PC-3 (cell line): ENCODE measurements at regions not wholly inside any gene's neighbourhood (a gene's known extent, or its start where the extent isn't known, plus 50 kb on each side); places are given as distances from the start of the nearest gene placed in this dataset.

ENCODE experiments used
- ATAC-seq: fragments of 200-7000 bp; cut with Tn5 transposase; 2 replicates; pipeline ENCODE4 v1.9.1; 2020; ENCODE audit warnings: mild to moderate bottlenecking, moderate library complexity
- BruUV-seq: library from RNA; stranded (reverse); fragments of 400-500 nt; replicated peaks from 2 replicates; lab custom pipeline; 2021; lab: Mats Ljungman, UMichigan
- CTCF ChIA-PET: fragments of 300-600 bp; sonication (Branson Sonifier 250); formaldehyde crosslinking; loops from one replicate; lab custom pipeline; 2022; ENCODE audit warnings: antibody characterized with exemption; lab: Charles Lee
- POLR2A ChIA-PET: fragments of 300-600 bp; sonication (Branson Sonifier 250); formaldehyde crosslinking; loops from one replicate; lab custom pipeline; 2022; ENCODE audit warnings: antibody characterized with exemption; ENCODE audit not compliant: unreplicated experiment; lab: Charles Lee
- DNase-seq: peaks from one replicate; pipeline ENCODE4 v3.0.0-alpha.2; 2015
- H2AFZ ChIP-seq: fragments of 300-600 bp; sonication (generic); 2 replicates; pipeline ENCODE4 v1.6.0; 2016; ENCODE audit warnings: antibody characterized with exemption, low read length
- H3F3A ChIP-seq: fragments of 300-600 bp; sonication (generic); one replicate; pipeline ENCODE4 v1.6.0; 2017; ENCODE audit warnings: antibody characterized with exemption, low read length, control low read depth, mild to moderate bottlenecking; ENCODE audit not compliant: unreplicated experiment
- H3K27ac ChIP-seq: fragments of 300-600 bp; sonication (generic); 2 replicates; pipeline ENCODE4 v1.5.1; 2016; ENCODE audit warnings: mild to moderate bottlenecking, low read length
- H3K27me3 ChIP-seq: fragments of 300-600 bp; sonication (generic); 2 replicates; pipeline ENCODE4 v1.6.1; 2016; ENCODE audit warnings: low read length, mixed read lengths
- H3K36me3 ChIP-seq: fragments of 300-600 bp; sonication (generic); 2 replicates; pipeline ENCODE4 v1.6.1; 2016; ENCODE audit warnings: low read depth, mixed run types, low read length, mixed read lengths
- H3K4me1 ChIP-seq: fragments of 300-600 bp; sonication (generic); 2 replicates; pipeline ENCODE4 v1.5.1; 2016; ENCODE audit warnings: low read length; ENCODE audit not compliant: insufficient read depth
- H3K4me2 ChIP-seq: fragments of 300-600 bp; sonication (generic); 2 replicates; pipeline ENCODE4 v1.6.0; 2016; ENCODE audit warnings: low read length
- H3K4me3 ChIP-seq: fragments of 300-600 bp; sonication (generic); 2 replicates; pipeline ENCODE4 v1.5.1; 2016; ENCODE audit warnings: mild to moderate bottlenecking, low read length, mixed read lengths
- H3K79me2 ChIP-seq: fragments of 300-600 bp; sonication (generic); 2 replicates; pipeline ENCODE4 v1.6.1; 2017; ENCODE audit warnings: low read length, mixed read lengths
- H3K9ac ChIP-seq: fragments of 300-600 bp; sonication (generic); 2 replicates; pipeline ENCODE4 v1.6.0; 2016; ENCODE audit warnings: mild to moderate bottlenecking, low read length
- H3K9me2 ChIP-seq: fragments of 300-600 bp; sonication (generic); replicated peaks from 2 replicates; pipeline ENCODE4 v1.6.1; 2016; ENCODE audit warnings: mixed run types, low read length, mixed read lengths
- H3K9me3 ChIP-seq: fragments of 300-600 bp; sonication (generic); 2 replicates; pipeline ENCODE4 v1.6.1; 2016; ENCODE audit warnings: low read length, mixed read lengths
- H4K20me1 ChIP-seq: fragments of 300-600 bp; sonication (generic); 2 replicates; pipeline ENCODE4 v1.6.1; 2016; ENCODE audit warnings: low read length, mixed read lengths
- CTCF ChIP-seq: fragments of 300-600 bp; sonication (generic); conservative IDR thresholded peaks from 2 replicates; pipeline ENCODE4 v1.5.1; 2017; ENCODE audit warnings: antibody characterized with exemption, low read depth, mild to moderate bottlenecking, low read length
- EZH2 ChIP-seq: fragments of 300-600 bp; sonication (generic); IDR thresholded peaks from one replicate; pipeline ENCODE4 v1.6.1; 2017; ENCODE audit warnings: antibody characterized with exemption, mild to moderate bottlenecking, low read length; ENCODE audit not compliant: unreplicated experiment
- EZH2phosphoT487 ChIP-seq: fragments of 300-600 bp; sonication (generic); IDR thresholded peaks from 2 replicates; pipeline ENCODE4 v1.6.1; 2018; ENCODE audit warnings: mild to moderate bottlenecking, antibody characterized with exemption, low read length, borderline replicate concordance
- intact Hi-C: fragments of 100-400 bp; cut with micrococcal nuclease; formaldehyde crosslinking; loops from 2 replicates; pipeline ENCODE4 v1.9.0; 2023

GRCh38 chr15:37824717-37825382 lies 109.6 kb upstream of the TMCO5A start:
- Histone ChIP-seq H3K9me2 (no peaks in the 10 kb centered on the region), H3F3A (no peaks in the 10 kb centered on the region), H3K4me1 (peaks cover 11% of the 10 kb centered on the region), H3K9me3 (no peaks in the 10 kb centered on the region), H3K79me2 (no peaks in the 10 kb centered on the region), H3K9ac (no peak overlapping the region), H3K4me2 (peak overlapping the region; percentile 41), H4K20me1 (no peaks in the 10 kb centered on the region), H3K4me3 (peak overlapping the region; percentile 2; the same call in 1 of the 2 replicates), H3K27ac (no peak overlapping the region), H3K27me3 (peaks cover 29% of the 10 kb centered on the region; the same call in 1 of the 2 replicates), H3K36me3 (no peaks in the 10 kb centered on the region), H2AFZ (peak overlapping the region; percentile 36; the same call in 1 of the 2 replicates)
- DNase-seq (peak; percentile 92), ATAC-seq (peak; percentile 99)
- intact Hi-C loops: loop anchor here (2.0 kb wide), 1 partner anchor 56 kb away; no protein-coding TSS in a partner anchor
- ChIA-PET CTCF (interaction anchor here (0.7 to 1.1 kb wide), 2 partner anchors 55 to 67 kb away, joined by 3 read pairs; no protein-coding TSS in a partner anchor), POLR2A (no interaction called here)
- BruUV-seq: no TSS peak
- TF ChIP-seq EZH2 (no peak), CTCF (peak; percentile 60)

GRCh38 chr15:37837276-37837675 lies 97.2 kb upstream of the TMCO5A start:
- TF ChIP-seq EZH2phosphoT487 (no peak), CTCF (no peak)
- BruUV-seq: no TSS peak
- no peak overlapping the region for H3K4me3 ChIP-seq
- CTCF ChIA-PET: no interaction called here
- ATAC-seq: no peak
- H3K9me2 ChIP-seq: no peaks in the 10 kb centered on the region
- intact Hi-C loops: no loop called here
- no peak overlapping the region for H3K27ac ChIP-seq
- H3F3A ChIP-seq: no peaks in the 10 kb centered on the region
- no peaks in the 10 kb centered on the region for H3K4me1 ChIP-seq
- H3K9me3 ChIP-seq: no peaks in the 10 kb centered on the region
- peaks cover 37% of the 10 kb centered on the region for H3K27me3 ChIP-seq
- no peak overlapping the region for H3K9ac ChIP-seq
- POLR2A ChIA-PET: no interaction called here
- H2AFZ ChIP-seq: no peak overlapping the region
- H4K20me1 ChIP-seq: no peaks in the 10 kb centered on the region
- no peaks in the 10 kb centered on the region for H3K79me2 ChIP-seq
- no peaks in the 10 kb centered on the region for H3K36me3 ChIP-seq
- H3K4me2 ChIP-seq: no peak overlapping the region
- peak; percentile 6 for DNase-seq

- CTCF ChIA-PET: no interaction called here
- Histone ChIP-seq H3K9me2 (no peaks in the 10 kb centered on the region), H2AFZ (no peak overlapping the region), H3K36me3 (no peaks in the 10 kb centered on the region), H3K9ac (no peak overlapping the region), H3K9me3 (no peaks in the 10 kb centered on the region), H3F3A (no peaks in the 10 kb centered on the region), H3K27me3 (peaks cover 34% of the 10 kb centered on the region), H3K4me3 (no peak overlapping the region), H3K27ac (no peak overlapping the region), H3K79me2 (no peaks in the 10 kb centered on the region), H3K4me1 (no peaks in the 10 kb centered on the region), H3K4me2 (no peak overlapping the region), H4K20me1 (no peaks in the 10 kb centered on the region)
- intact Hi-C loops: no loop called here
- POLR2A ChIA-PET: no interaction called here
- no peak for TF ChIP-seq CTCF
- TF ChIP-seq EZH2: no peak
- no peak for TF ChIP-seq EZH2phosphoT487
- DNase-seq: no peak
- BruUV-seq: no TSS peak
- no peak for ATAC-seq
These were observed 86.7 kb upstream of the TMCO5A start for GRCh38 chr15:37847776-37848175.
